ENCODE measurements at regions not wholly inside any gene's neighbourhood (a gene's known extent, or its start where the extent isn't known, plus 50 kb on each side); places are given as distances from the start of the nearest gene placed in this dataset.

GRCh38 chr4:176896211-176896610, 103.5 kb upstream of the VEGFC start:
- Histone ChIP-seq H3K9me3 (ENCODE audit: low read depth, low read length) (no peaks in the 10 kb centered on the region), H3K4me2 (ENCODE audit: insufficient read depth, low read length) (no peak overlapping the region)

GRCh38 chr4:176897226-176897625, 104.5 kb upstream of the VEGFC start:
- Histone ChIP-seq H3K4me1 (ENCODE audit: insufficient read depth, low read length) (peaks cover 4% of the 10 kb centered on the region), H2AFZ (ENCODE audit: low read length) (peak overlapping the region; percentile 11), H3K27ac (ENCODE audit: low read depth, low read length) (no peak overlapping the region), H3K36me3 (ENCODE audit: insufficient read depth, low read length) (no peaks in the 10 kb centered on the region), H3K9me3 (ENCODE audit: low read depth, low read length) (no peaks in the 10 kb centered on the region), H3K4me2 (ENCODE audit: insufficient read depth, low read length) (no peak overlapping the region), H4K20me1 (ENCODE audit: insufficient read depth, low read length) (no peaks in the 10 kb centered on the region), H3K27me3 (ENCODE audit: insufficient read depth, low read length) (no peaks in the 10 kb centered on the region), H3K4me3 (ENCODE audit: insufficient read depth, low read length) (no peak overlapping the region), H3K79me2 (ENCODE audit: insufficient read depth, low read length) (no peaks in the 10 kb centered on the region)
- DNase-seq (ENCODE audit: insufficient read length, low spot score, missing footprints), result no peak
- no peak for TF ChIP-seq CTCF (IDR thresholded peaks at IDR 0.05; ENCODE audit: extremely low read depth, low read depth, low read length)

More at GRCh38 chr4:176896211-176896610, 103.5 kb upstream of the VEGFC start:
- no peak overlapping the region for H3K27ac ChIP-seq (ENCODE audit: low read depth, low read length)
- no peaks in the 10 kb centered on the region for H3K36me3 ChIP-seq (ENCODE audit: insufficient read depth, low read length)
- no peak overlapping the region for H3K4me3 ChIP-seq (ENCODE audit: insufficient read depth, low read length)
- H3K79me2 ChIP-seq (ENCODE audit: insufficient read depth, low read length), result no peaks in the 10 kb centered on the region
- no peak for DNase-seq (ENCODE audit: insufficient read length, low spot score, missing footprints)
- no peaks in the 10 kb centered on the region for H4K20me1 ChIP-seq (ENCODE audit: insufficient read depth, low read length)
- no peak for TF ChIP-seq CTCF (IDR thresholded peaks at IDR 0.05; ENCODE audit: extremely low read depth, low read depth, low read length)
- no peak overlapping the region for H2AFZ ChIP-seq (ENCODE audit: low read length)
- H3K4me1 ChIP-seq (ENCODE audit: insufficient read depth, low read length), result no peaks in the 10 kb centered on the region
- no peaks in the 10 kb centered on the region for H3K27me3 ChIP-seq (ENCODE audit: insufficient read depth, low read length)

GRCh38 chr4:176898791-176899190, 106.1 kb upstream of the VEGFC start:
- Histone ChIP-seq H3K4me3 (ENCODE audit: insufficient read depth, low read length) (no peak overlapping the region), H3K36me3 (ENCODE audit: insufficient read depth, low read length) (no peaks in the 10 kb centered on the region), H4K20me1 (ENCODE audit: insufficient read depth, low read length) (no peaks in the 10 kb centered on the region), H3K27ac (ENCODE audit: low read depth, low read length) (no peak overlapping the region), H3K4me1 (ENCODE audit: insufficient read depth, low read length) (peaks cover 17% of the 10 kb centered on the region), H3K79me2 (ENCODE audit: insufficient read depth, low read length) (no peaks in the 10 kb centered on the region), H3K27me3 (ENCODE audit: insufficient read depth, low read length) (no peaks in the 10 kb centered on the region), H3K4me2 (ENCODE audit: insufficient read depth, low read length) (no peak overlapping the region), H3K9me3 (ENCODE audit: low read depth, low read length) (no peaks in the 10 kb centered on the region), H2AFZ (ENCODE audit: low read length) (no peak overlapping the region)
- TF ChIP-seq CTCF (IDR thresholded peaks at IDR 0.05; ENCODE audit: extremely low read depth, low read depth, low read length), result no peak
- no peak for DNase-seq (ENCODE audit: insufficient read length, low spot score, missing footprints)

GRCh38 chr4:176902710-176903323, 110.1 kb upstream of the VEGFC start:
- peak overlapping the region; percentile 97 for H3K27ac ChIP-seq (ENCODE audit: low read depth, low read length)
- H3K79me2 ChIP-seq (ENCODE audit: insufficient read depth, low read length), result peaks cover 7% of the 10 kb centered on the region
- no peaks in the 10 kb centered on the region for H4K20me1 ChIP-seq (ENCODE audit: insufficient read depth, low read length)
- no peaks in the 10 kb centered on the region for H3K9me3 ChIP-seq (ENCODE audit: low read depth, low read length)
- H2AFZ ChIP-seq (ENCODE audit: low read length), result no peak overlapping the region
- peak; percentile 71 for DNase-seq (ENCODE audit: insufficient read length, low spot score, missing footprints)
- TF ChIP-seq CTCF (IDR thresholded peaks at IDR 0.05; ENCODE audit: extremely low read depth, low read depth, low read length), result no peak
- H3K4me1 ChIP-seq (ENCODE audit: insufficient read depth, low read length), result peaks cover 17% of the 10 kb centered on the region
- no peaks in the 10 kb centered on the region for H3K27me3 ChIP-seq (ENCODE audit: insufficient read depth, low read length)
- H3K36me3 ChIP-seq (ENCODE audit: insufficient read depth, low read length), result no peaks in the 10 kb centered on the region
- peak overlapping the region; percentile 50 for H3K4me3 ChIP-seq (ENCODE audit: insufficient read depth, low read length)
- peak overlapping the region; percentile 82 for H3K4me2 ChIP-seq (ENCODE audit: insufficient read depth, low read length)
